HG02642 (cell line): ENCODE measurements at regions not wholly inside any gene's neighbourhood (a gene's known extent, or its start where the extent isn't known, plus 50 kb on each side); places are given as distances from the start of the nearest gene placed in this dataset.

Experiments used
- ATAC-seq: cut with Tn5 transposase; IDR thresholded peaks from one replicate; pipeline ENCODE4 v1.9.1; 2021; ENCODE audit warnings: mild to moderate bottlenecking; ENCODE audit not compliant: unreplicated experiment, poor library complexity

DNA sequence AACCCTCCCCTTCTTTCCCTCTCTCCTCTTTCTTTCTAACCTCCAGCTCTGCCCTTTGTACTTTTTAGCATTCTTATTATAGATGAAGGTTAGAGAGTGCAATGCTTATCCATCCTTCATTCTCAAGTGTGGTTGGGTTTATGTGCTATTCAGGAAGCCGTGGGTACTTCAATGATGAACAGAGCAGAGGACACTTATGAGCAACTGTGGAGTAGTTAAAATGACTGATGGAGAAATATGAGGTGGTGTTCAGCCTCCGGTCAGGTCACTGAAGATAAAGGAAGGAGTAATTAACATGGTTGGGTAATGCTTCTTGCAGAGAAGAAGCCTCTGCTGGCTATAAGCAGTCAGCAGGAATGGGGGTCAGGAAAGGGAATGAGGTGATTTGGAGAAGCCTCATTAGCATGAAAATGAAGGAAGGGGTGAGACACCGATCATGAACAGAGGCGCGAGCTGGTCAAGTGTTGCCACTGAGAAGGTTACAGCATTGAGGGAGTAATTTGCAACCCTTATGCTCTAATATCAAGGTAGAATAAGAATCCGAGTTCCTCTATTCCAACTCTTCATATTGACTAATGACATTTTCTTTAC is 174.7 kb downstream of the LPIN1 start:
- no peak for ATAC-seq

DNA sequence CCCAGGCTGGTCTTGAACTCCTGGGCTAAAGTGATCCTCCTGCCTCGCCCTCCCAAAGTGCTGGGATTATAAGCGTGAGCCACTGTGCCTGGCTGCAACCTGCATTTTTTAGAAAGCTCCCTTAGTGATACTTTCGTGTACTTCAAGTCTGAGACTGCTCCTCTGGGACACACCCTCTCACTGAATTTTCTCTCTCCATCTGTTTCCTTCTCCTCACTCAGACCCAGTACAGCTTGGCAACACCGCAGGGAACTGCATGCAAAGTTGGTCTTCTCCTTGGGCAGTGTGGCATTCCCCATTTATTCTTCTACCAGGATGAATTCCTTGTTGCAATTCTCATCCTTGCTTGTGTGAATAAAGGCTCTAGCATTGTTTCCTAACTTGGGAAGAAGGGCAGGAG is 175.9 kb downstream of the LPIN1 start:
- ATAC-seq, result no peak

DNA sequence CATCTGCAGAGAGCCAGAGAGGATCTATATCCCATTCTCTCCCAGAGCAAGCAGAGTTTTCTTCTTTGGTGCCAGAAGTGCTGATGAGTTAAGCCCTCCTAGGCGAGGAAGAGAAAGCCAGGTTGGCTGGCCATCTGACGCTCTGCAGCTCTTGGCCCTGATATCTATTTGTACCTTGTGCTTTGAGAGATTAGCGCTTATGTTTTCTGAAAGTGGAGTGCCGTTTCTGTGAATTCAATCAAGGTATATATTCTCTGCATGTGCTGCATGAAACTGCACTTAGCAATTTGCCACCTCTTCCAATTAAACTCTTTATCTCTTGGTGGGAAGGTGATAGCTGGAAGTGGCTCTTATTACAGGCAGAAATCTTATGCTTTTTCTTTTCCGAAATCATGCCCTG is 177.5 kb downstream of the LPIN1 start:
- ATAC-seq, result no peak

DNA sequence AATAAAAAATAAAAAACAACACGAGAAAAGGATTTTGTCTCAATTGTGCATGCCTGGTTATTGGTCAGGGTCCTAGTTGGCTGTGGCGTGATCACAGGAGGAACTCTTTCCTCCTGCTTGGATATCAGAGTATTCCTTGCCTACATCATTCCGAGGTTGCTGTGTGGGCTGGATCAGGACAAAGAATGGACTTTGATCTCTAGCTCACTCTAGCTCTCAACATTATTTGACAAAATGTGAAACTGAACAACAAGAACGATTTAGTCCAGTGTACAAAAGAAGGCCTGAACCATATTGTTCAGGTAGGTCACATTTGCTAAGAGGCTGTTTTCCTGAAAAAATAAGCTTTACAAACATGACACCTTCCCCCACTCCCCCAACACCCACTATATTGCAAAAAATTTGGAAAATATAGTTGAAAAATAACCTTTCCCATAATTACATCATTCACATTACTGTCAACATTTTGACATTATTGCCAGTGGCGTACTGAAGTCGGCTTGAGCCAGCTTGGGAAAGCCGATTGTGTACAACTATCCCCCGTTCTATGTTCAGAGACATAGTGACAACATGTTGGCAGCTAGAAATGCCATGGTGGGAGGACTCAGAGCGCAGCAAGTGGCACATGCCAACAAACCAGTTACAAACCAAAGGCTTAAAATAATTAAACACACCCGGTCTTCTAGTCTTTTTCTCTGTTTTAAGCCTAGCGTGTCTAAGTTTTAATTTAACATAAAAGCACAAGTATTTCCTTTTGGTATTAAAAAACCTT is 179.0 kb downstream of the LPIN1 start:
- ATAC-seq, result no peak

DNA sequence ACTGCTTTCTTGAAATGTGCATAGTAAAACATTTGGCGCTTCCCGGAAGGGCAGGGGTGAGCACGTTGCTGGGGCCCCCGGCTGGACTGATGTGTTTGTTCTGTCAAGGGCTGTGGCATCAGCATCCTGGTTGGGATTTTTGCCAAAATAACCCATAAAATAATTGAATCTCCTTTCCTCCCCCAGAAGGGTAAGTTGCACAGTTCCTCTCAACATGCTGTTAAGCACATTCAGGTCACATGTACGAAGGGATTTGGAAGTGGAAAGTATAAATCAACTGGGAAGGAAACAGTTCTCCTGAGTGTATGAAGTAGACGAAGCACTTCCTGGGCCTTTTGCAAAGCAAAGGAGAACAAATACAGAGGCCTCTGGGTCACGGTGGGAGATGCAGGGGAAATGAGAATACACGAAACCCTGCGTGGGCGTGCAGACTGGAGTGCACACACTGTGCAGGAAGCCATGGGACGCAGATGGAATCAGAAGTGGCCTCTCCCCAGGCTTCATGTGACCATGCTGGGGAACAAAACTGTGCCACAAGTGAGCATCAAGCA is 183.9 kb downstream of the LPIN1 start:
- ATAC-seq, result no peak

DNA sequence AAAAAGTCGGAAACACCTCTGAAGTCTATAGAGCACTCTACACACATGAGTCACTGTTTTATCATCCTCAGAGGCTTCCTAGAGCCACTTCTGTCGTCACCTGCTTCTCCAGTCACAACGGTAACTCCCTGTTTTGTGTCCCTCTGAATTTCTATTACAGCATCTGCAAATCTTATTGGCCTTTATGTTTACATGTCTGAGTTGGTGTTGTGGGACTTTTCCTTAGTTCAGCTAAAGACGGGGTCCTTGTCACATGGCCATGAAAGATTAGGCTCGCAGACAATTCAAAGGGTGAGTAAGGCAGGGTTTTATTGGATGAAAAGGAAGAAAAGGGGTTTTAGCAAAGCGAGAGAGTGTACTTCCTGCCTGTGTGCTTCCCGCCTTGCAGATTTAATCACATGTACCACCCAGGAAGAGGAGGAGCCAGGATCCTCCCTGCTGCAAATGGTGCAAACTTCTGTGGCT is 185.6 kb downstream of the LPIN1 start:
- no peak for ATAC-seq

DNA sequence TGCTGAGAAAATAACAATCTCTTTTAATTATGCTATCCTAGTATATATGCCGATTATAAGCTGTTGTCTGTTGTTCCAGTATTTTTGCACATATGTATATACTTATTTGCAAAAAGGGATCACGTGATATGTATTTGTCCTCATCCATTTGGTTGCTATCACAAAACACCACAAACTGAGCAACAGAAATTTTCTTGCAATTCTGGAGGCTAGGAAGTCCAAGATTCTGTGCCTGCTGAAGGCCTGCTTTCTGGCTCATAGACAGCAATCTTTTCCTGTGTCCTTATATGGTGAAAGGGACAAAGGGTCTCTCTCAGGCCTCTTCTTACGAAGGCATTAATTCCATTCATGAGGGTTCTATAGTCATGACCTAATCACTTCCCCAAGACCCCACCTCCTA is 186.5 kb downstream of the LPIN1 start:
- ATAC-seq, result no peak

DNA sequence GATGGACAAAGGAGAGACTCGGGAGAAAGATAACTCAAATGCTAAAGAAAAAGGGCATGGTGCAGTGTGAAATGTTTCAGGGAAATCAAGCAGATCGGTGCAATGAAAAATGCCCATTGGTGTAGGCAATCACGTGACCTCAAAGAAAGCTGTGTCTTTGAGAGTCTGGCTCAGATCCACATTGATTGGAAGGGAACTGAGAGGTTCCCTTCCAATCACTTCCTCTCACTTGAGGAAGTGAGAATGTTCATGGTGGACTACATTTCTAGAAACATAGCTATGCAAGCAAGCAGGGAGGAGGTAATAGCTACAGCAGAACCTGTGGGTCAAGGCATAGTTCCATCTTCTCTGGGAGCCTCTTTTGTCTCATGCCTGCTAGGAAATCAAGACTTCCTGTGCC is 187.4 kb downstream of the LPIN1 start:
- ATAC-seq, result peak; percentile 66

DNA sequence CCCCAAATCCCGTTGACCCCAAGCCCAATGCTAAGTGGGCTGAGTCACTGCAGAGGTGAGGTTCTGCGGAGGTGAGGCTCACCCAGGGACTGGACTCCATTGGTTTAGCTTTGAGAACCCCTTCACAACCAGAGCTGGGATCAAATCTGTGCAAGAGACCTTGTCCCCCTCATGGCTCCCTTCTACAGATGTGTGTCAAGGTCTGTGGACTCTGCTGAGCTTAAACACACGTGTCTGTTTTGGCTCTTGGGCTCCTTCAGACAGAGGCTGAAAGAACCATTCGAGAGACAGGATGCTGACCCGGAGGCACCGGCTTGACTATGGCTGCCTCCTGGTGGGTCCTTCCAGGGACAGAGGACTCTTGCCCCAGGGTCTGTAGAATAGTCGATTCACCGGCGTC is 190.3 kb downstream of the LPIN1 start:
- ATAC-seq, result no peak

DNA sequence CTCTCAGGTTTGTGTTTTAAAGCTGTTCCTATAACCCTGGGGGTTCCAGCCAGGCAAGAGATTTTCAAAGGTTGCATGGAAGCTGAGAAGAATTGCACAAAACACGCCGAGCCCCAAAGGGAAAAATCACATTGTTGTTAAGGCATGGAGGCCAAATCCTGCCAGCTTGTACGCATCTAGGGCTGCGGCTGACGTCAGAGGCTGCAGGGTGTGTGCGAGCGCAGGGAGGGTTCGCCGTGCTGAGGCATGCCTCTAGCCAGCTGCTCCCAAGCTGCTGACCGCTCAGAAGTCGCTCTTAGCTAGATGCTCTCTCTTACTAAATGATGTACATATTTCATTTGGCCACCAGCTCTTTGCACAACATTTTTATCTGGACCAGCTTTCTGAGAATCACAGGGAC is 191.8 kb downstream of the LPIN1 start:
- ATAC-seq, result no peak

DNA sequence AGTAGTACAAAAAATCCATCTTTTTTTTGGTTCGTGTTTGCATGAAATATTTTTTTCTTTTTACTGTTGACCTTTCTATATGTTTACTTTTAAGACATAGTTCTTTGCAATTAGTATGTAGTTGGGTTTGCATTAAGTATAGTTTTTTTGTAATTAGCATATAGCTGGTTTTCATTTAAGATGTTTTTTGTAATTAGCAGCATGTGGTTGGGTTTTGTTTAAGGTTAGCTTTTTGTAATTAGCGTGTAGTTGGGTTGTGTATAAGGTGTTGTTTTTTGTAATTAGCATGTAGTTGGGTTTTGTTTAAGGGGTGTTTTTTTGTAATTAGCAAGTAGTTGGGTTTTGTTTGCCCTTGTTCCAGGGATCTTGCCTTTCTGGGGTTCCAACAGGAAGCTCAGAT is 193.1 kb downstream of the LPIN1 start:
- no peak for ATAC-seq

DNA sequence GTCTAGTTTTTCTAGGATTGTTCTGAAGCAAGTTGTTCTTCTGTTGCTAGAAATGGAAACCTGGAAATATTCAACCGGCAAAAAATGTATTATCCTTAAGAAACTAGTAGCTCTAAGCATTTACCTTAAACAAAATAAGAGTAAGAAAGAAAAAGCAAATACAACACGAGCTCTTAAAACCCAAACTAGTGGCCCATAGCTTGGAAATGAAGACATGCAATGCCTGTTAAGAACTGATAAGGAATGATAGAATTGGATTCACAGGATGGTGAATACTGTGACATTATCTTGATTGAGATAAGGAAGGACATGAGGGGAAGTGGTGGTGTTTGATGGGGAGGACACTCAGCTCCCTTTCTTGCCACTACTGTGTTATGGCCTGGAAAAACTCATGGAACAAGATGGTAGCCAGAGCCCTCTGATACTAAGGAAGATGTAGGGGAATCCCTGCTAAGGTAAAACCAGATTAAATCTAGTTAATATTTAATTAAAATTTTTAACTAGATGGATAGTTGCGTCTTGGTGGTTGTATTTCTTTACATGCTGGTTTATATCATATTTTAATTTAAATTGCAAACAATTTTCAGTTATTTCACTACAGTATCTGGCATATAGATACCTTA is 193.8 kb downstream of the LPIN1 start:
- no peak for ATAC-seq

DNA sequence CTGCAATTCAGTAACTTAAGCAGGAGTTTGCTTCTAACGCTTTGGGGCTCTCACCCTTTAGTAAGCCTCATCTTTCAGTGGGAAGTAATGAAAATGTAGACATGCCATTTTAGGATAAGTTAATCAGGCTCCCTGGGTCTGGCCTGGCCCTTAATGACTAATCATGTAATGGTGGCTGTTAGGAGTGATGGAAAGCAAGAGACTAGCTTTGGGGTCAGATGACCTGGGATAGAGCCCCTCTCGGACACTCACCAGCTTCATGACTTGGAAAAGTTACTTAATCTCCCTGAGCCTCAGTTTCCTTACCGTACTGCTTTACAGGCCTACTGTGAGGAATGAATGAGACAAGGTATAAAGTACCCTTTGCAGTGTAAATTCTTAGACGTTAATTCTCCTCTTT is 194.4 kb downstream of the LPIN1 start:
- no peak for ATAC-seq

DNA sequence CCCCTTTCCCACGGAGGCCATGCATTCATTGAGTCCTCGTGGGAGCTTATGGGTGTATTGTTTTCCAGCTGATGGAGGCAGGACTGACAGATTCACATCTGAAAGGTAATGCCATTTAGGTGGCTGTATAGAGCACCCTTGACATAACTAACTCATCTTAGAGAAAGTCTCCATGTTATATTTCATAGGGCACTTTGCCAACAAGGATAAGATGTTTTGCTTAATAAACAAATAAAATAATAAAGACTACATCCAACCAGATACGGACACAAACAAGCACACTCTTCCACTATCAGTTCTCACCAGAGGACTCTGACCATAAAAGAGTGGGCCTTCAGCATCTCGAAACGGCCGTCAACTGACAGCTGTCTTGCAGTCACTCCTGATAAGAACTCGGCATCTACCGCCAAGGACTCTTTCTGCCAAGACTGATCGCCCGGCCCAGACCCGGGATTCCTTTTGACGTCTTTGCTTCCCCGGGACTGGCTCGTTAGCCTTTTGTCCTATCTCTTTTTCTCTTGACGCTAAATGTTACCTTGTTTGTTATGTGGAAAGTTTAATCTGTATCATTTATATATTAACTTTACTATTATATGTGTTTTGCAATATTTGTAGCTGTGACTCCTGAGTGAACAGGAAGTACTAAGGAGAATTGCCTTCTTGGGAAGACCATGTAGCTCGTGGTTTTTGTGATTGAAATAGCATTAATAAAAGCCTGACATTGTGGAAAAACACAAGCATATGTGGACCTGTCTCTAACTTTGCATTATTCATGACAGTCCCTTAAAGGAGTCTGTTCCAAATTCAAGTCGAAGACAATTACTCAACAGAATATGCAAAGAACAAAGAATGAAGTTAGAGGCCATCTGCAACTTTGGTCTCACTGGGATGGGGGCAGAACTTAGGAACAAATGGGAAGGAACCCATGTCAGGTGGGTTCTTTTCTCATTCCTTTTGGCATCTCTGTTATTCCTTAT is 195.1 kb downstream of the LPIN1 start:
- no peak for ATAC-seq

DNA sequence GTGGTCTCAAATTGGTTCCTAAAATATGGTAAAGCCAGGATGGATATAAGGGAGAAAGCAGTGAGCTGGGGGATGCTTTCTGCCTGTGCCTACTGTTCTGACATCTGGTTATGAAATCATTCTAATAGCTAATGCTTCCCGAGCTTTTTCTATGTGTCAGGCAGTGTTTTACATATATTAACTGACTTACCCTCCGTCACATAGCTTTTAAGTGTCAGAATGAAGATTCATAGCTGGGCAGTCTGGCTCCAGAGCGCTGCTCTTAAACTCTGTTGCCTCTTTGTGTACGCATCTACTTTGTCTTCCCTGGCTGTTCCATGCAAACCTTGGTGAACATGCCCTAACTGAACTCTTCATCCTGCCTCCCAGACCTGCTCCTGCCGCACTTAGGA is 195.7 kb downstream of the LPIN1 start:
- no peak for ATAC-seq

DNA sequence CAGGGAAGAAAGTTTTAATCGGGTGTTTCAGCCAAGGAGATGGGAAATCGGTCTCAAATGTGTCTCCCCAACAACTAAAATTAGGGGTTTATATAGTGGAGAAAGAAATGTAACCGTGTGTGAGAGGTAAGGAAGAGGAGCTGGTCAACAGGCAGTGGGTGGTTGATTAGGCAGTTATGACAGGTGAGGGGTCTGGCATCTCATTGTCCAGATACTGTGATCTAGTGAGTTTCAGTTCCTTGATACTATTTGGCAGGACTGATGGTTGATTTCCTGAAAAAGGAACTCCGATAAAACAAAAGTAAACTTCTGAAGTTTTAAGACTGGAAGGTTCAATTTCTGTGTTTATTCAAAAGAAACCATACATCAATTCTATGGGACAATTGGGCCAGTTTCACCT is 197.9 kb downstream of the LPIN1 start:
- no peak for ATAC-seq

DNA sequence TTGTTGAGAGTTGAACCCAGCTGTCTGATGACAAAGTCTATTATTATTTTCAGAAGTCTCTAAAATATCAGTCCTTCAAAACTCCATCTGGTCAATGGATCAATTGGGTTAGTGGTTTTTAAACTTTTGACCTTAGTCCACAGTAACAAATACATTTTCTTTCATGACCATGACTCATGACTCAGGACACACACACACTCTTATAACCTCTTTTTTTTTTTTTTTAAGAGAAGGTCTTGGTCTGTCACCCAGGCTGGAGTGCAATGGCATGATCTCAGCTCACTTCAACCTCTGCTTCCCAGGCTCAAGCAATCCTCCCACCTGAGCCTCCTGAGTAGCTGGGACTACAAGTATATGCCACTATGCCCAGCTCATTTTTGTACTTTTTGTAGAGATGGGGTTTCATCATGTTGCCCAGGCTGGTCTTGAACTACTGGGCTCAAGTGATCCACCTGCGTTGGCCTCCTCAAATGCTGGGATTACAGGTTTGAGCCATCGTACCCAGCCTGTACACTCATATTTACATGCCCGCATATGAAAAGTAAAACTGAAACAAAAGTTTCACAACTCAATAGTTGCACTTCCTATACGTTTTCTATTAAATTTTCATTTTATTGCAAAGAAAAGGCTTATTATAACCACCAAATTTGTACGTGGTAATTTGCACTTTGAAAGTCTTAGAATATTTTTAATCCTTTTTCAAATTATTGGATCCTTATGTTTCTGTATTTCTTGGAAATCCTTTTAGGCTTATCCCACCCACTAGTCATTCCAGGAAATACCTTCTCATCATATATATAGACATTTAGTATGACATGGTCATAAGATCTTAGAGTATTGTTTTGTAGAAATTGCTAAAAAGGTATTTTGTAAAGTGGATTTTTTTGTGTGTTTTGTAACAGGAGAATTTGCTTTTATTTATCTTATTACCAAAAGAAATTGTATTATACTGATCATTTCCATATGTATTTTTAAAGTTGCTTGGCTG is 199.0 kb downstream of the LPIN1 start:
- ATAC-seq, result peak; percentile 93

DNA sequence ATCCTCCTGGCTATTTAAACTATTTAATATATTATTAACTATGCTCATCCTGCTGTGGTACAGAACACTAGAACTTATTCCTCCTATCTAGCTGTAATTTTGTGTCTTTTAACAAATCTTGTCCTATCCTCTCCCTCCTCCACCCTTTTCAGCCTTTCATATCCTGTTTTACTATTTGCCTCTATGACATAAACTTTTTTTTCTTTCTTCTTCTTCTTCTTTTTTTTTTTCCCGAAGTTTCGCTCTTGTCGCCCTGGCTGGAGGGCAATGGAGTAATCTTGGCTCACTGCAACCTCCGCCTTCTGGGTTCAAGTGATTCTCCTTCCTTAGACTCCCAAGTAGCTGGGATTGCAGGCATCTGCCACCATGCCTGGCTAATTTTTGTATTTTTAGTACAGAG is 201.5 kb downstream of the LPIN1 start:
- ATAC-seq, result no peak
